Stomach (tissue), 4 donors: ENCODE measurements at regions not wholly inside any gene's neighbourhood (a gene's known extent, or its start where the extent isn't known, plus 50 kb on each side); places are given as distances from the start of the nearest gene placed in this dataset.

Experiments used
- EP300 ChIP-seq: sonication (generic); formaldehyde crosslinking; IDR thresholded peaks from one replicate; pipeline ENCODE4 v1.6.1; 2017; ENCODE audit warnings: antibody characterized with exemption
- POLR2A ChIP-seq, 4 donors: fragments of 450-650 bp; IDR thresholded peaks; one replicate each; pipeline ENCODE4 v1.6.1; 2016; ENCODE audit warnings: antibody characterized with exemption in 4 of 4, control low read depth in 2 of 4, mild to moderate bottlenecking in 1 of 4, moderate library complexity in 1 of 4

GRCh38 chr12:43252585-43252984 is 299.4 kb downstream of the ADAMTS20 start:
- TF ChIP-seq EP300 = no peak
- TF ChIP-seq POLR2A (IDR thresholded peaks at IDR 0.05) = no peak
